Fibroblast of skin of right biceps (primary cell): ENCODE measurements at regions not wholly inside any gene's neighbourhood (a gene's known extent, or its start where the extent isn't known, plus 50 kb on each side); places are given as distances from the start of the nearest gene placed in this dataset.
A peak's percentile ranks its signal among the peaks of the same experiment; 100 is the strongest.
"Not testable (repeated sequence)": the region's sequence is repeated elsewhere in the genome, so short reads cannot be mapped to it uniquely, and the experiment has no call there.

Source experiments
- DNase-seq: peaks from one replicate; pipeline ENCODE4 v3.0.0-alpha.2; 2013

DNA sequence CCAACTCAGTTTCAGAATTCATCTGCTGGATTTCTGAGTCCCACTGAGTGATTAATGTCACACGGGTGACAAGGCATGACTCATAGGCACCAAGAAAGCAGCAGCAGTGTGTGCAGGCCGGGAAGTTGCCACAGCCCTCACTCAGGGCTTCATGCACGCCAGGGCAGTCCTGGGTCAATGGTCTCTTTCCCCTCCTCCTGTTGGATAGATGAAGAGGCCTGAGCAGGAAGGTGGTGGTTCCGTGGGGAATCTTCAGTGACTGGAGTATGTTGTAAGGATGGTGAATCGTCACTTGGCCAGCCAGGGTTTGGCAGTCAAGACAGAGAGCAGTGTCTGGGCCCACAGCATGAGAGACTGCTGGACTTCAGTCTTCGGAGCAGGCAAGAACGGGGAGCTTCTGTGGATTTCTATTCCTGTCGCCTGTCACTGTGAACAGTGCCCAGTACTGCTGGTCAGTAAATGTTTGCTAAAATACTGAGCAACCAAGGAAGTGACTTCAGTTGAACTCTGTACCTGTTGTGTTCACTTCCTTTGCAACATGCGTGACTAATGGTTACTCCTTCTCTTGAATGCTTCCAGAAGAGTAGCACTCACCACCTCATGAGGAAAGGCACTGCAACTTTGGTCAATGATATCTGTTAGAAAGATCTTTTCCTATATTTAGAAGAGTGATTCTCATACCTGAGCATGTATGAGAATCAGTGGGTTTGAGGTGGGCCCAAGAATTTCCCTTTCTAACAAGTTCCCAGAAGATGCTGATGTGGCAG lies 62.0 kb upstream of the CD93 start:
- DNase-seq = peak; percentile 95

DNA sequence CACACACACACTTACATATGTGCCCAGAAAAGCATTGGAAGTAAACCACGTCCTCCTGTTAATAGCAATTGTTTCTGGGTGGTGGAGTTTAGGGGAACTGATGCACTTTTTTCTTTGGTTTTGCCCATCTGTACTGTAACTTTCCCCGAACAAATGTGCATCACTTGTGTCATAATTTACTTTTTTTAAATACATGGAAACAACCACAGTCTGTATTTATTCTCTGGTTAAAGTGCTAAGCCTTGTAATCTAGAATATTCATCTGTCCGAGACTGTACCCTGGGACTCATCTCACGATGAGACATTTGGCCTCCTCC lies 61.5 kb upstream of the CD93 start:
- DNase-seq = no peak

DNA sequence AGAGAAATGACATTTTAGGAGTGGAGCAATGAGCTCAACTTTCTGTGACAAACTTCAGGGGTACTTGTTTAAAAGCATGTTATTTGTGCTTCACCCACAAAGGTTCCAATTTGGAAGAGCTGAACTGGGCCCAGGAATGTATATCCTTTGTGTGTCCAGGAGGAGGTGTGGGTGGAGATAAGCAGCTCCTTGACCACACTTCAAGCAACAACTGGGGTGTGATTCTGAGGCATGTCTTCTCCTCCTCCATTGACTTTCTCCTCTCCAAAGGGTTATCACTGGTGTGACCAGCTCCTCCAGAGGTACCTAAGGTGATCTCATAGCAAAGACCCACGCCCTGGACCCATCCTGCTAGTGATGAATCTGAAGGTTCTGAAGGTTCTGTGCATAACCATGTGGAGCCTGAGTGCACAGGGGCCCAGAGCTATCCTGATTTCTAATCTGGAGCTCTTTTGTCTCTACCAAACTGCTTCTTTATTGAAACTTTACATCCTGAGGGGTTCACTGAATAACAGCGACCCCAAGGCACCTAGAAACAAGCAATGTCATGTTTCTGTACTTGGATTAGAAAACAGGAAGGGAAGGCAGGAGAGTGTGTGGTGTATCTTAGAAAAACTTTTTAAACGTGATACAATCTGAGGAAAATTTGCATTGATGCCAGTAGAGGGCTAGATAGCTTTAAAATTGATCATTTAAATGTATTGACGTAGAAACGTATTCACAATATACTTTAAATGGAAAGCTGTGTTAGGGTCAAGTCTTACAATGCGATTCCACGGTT lies 60.9 kb upstream of the CD93 start:
- no peak for DNase-seq

DNA sequence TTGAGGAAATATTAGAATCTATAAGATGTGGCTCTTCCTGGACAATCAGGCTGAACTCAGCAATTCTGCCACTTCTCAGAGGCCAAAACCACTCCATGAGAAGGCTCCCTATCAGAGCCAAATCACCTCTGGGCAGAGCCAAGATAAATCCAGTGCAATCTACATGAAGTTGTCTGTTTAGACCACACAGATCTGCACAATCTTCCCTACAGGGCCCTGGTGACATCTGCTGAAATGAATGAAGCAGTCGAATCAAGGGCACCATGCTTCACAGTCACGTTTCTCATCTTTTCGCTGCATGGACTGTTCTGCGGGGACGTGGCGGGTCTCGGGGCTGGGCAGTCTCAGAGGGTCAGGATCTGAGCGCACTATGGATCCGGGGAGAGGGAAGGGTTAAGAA lies 60.1 kb upstream of the CD93 start:
- no peak for DNase-seq

DNA sequence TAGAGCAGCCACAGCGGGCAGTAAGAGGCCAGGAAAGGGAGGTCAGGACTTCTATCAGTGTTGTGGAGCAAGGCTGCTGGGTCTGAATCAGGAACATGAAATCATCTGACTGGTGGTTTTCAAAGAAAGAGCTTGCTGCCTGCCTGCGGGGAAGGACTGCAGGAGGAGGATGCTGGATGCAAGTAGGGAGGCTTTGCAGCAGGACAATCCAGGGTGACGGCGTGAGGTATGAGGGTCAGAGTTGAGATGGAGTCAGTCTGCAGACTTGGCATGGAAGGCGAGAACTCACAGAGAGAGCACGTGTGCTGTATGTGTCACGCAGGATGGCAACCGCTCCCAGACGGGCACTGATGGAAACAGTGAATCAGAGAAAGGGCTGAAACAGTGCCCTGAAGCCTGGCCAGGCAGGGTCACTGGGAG lies 59.2 kb upstream of the CD93 start:
- peak; percentile 58 for DNase-seq

DNA sequence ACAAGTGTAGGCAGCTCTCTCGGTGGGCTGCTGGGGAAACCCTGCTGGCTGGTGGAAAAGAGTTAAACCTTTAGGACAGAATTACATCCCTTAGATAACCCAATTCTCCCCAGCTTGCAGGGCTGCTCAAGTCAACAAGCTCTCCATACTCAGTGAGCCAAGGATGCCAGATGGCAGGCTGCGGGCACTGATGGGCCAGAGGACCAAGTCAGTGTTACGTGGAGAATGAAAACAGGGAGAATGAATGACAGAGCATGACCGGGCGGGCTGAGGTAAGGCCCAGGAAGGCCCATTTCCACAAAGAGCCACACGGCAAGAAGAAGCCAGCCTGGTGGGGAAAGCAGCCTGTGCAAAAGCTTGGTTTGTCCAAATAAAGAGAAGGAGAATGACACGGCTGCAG lies 58.7 kb upstream of the CD93 start:
- no peak for DNase-seq

DNA sequence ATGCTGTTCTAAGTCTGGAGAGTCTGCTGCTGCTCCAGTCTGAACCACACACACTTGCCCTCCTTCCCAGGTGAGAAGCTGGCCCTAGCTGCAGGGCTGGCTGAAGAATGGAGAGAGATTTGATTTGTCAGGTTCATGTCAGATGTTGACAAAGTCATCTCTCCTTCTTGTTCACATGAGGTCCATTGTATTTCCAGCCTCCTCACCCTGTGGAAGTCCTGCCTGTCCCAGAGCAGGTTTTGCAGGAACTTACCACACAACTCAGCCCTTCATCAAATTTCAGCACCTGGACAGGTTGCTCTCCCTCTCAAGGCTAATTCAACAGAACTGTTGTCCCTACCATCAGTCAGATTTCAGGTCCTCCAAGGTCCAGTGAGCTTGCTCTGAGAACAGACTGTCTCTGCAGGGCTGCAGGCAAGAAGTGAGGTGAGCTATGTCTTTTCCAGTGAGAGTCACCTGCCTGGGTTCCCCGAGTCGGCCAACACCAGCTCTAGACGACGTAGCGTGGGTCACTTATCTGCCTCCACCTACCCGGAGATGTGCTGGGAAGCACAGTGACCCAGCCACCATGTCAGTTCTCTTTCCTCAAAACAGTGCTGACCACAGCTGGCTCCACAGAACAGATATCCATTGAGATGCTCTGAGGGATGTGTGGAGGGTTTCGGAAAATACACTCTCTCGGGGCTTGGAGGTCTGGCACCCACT lies 58.0 kb upstream of the CD93 start:
- DNase-seq = no peak

DNA sequence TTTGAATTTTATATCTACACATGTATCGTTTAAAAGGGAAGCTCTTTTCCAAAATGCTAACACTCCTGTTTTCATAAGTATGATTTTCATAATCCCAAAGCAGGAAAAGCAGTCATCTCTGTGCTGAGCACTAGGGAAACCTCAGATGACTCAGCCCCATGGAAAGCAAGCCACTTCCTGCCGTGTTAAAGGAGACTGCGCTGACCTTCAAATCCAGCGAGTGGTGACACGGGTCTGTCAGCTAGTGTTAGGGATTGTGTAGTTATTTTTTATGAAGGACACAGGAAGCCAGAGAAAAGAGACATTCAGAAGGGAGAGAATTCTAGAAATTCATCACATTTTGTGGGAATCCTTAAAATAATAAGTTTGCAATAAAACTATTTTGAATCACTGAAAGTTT lies 57.0 kb upstream of the CD93 start:
- peak; percentile 91 for DNase-seq

DNA sequence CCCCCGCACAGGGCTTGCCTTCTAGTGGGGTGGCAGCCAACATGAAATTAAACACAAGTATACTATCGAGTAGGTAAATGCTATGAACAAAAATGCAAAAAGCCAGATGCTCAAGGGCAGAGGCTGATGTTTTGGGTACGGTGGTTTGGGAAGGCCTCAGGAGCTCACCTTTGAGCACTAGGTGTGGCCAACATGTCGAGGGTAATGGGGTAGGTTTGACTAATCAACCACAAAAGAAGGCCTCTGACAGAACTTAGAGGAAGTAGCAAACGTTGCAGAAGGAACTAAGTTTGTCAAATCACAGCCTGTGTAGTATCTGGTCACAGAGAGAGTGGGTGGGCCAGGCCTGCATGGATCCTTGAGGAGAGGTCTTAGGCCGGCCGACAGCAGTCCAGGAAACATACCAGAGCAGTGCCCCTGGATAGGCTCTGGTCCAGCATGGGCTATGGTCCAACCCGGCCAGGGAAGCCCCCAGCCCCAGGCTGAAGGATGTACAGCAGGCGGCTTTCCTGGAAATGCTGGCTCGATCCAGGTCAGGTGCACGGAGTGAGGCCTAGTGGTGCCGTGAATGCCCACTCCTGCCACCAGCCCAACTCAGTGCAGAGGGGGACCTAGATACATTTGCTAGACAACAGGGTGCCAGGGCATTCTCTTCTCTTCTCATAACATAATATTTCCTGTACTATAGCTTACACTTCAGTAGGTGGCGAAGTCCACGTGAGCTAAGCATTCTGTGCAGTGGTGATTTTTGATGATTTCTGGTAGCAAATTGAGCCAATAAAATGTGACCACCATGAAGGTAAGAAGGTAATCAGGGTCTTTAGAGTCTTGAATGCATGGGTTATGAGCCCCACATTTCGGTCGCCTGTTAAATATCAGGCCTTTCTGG lies 56.3 kb upstream of the CD93 start:
- DNase-seq = no peak

DNA sequence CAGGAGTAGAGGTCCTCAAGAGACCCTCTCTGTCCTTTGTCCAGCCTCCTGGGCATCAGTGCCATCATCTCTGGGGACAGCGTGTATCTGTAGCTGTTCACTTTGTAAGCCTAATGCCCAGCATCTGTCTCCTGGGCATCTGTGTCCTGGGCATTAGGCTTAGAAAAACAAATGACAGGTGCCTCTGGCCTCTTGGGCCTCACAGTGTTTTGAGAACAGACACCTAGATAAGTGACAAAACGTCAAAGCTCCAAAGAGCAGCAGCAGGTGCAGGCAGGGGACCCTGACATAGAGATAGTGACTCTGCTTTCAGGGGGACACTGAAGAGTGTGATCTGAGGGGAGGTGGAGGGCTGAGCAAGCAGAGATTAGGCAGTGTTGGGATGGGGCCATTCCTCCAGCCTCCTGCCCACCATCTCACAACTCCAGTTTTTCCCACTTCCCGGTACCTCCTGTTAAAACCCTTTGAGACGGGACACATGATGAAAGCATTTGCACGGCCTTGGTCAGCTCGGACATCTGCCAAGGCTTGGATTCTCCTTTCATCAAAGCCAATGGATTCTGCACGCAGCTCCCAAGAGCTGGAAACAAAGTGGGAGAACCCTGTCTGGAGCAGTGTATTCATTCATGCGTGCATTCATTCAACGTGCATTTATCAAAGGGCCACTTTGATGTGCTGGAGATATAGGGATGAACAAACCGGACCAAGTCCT lies 55.5 kb upstream of the CD93 start:
- no peak for DNase-seq

DNA sequence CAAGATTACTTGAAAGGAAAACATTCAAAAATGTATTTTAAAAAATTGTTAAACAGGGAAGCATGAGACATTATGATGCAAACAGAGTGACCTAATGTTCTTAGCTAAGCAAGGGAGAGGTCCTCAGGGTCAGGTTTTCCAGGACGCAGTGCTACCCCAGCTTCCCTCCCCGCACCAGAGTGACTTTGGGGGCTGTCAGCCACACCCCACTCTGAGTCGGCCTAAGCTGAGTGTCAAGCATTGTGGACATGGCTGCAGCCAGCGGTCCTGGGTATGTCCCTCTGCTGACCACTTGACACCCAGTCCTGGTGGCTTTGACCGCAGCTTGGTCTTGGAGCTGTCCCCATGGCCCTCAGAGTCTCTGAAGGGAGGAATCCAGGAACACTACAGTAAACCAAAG lies 54.9 kb upstream of the CD93 start:
- DNase-seq = no peak

DNA sequence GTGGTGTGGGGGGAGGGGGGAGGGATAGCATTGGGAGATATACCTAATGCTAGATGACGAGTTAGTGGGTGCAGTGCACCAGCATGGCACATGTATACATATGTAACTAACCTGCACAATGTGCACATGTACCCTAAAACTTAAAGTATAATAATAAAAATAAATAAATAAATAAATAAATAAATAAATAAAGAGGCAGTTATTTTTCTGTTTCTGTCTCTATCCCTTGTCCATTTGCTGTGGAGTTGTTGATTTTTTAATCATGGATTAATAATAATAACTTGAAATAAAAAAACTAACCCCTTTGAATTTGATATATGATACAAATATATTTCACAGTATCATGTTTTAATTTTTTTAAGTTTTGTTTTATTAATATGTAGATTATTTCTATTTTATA lies 53.9 kb upstream of the CD93 start:
- DNase-seq = not testable (repeated sequence)

DNA sequence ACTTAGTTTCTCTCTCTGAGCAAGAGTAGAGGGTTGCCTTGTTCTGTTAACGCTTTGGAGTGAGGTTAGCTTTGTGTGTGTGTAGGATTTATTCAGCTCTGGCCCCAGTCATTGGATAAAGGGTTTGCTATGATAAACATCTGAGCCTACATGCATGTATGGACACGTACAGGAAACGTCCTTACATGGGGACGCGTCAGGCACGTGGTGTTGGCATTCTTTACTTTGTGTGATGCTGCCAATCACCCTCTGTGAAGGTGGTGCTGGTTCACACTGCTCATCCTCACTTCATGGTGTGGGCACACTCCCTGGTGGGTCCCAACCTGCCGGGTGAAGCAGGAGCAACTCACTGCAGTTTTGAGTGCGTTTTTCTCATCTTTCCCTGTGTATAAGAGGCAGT lies 53.4 kb upstream of the CD93 start:
- no peak for DNase-seq

DNA sequence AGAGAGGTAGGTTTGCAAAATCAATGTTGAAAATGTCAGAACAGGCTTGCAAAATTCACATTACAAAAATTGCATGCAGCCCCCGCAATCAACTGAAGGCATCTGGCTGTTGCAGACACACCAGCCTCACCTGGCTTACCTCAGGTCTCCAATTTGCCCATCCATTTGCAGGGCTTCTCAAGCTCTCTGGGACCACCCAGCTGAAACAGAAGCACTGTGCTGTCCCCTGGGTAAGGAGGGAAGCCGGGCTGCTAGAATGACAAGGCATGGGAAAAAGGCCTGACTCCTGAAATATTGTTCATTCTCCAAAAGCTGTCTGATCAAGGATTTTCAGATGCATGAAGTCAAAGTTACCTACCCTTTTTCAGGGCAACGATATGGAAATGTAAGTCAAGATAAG lies 52.6 kb upstream of the CD93 start:
- DNase-seq = no peak

DNA sequence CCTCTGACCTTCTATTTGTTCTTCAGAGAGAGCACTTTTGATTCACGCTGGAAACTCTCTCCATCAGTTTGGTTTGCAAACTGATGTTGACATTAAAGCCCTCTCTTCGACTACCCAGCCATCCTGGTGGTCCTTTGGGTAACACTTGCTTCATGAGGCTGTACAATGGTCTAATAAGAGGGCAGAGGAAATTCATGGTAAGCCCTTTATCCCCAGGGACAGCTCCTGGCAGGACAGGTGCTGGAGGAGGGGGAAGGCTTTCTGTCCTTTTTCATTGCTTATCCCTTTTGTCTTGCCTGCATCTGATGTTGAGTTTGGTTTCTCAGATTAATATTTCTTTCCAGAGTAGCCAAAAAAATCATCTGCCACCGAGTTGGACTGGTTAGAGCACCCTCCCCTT lies 52.1 kb upstream of the CD93 start:
- DNase-seq = no peak

DNA sequence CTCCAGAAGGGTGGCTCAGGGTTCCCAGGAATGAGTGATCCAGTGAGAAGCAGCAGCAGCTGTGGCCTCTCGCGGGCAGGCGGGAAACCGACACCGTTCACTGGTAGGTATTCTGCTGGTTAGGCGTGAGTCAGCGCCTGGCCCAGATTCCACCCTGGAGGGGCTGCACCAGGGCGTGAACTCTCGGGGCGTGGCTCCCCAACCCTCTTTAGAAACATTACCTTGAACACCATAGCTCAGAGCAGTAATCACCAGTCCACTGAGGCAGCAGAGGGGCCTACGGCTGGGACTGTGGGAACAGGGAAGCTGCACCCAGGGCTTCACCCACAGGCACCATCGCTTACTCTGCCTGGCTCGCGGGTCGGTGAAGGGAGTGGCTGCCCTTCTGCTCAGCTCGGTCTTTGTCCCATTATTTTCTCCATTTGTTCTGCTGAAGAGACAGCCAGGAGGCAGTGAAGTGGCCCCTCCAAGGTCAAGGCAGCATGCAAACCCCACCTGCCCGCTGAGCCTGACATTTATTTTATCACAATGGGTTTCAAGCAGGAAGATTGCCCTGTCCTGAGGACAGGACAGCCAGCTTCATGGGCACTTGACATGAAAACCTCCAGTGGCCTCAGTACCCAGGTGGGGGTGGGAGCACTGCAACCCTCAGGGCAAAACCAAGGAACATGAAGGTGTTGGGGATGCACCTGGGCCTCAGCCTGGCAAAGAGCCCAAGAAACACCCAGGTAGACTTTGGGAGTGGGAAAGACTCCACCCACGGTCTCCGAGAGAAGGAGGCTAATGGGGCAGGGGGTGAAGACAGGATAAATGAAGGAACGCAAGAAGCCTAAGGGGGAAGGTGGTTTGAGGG lies 51.0 kb upstream of the CD93 start:
- DNase-seq = no peak

DNA sequence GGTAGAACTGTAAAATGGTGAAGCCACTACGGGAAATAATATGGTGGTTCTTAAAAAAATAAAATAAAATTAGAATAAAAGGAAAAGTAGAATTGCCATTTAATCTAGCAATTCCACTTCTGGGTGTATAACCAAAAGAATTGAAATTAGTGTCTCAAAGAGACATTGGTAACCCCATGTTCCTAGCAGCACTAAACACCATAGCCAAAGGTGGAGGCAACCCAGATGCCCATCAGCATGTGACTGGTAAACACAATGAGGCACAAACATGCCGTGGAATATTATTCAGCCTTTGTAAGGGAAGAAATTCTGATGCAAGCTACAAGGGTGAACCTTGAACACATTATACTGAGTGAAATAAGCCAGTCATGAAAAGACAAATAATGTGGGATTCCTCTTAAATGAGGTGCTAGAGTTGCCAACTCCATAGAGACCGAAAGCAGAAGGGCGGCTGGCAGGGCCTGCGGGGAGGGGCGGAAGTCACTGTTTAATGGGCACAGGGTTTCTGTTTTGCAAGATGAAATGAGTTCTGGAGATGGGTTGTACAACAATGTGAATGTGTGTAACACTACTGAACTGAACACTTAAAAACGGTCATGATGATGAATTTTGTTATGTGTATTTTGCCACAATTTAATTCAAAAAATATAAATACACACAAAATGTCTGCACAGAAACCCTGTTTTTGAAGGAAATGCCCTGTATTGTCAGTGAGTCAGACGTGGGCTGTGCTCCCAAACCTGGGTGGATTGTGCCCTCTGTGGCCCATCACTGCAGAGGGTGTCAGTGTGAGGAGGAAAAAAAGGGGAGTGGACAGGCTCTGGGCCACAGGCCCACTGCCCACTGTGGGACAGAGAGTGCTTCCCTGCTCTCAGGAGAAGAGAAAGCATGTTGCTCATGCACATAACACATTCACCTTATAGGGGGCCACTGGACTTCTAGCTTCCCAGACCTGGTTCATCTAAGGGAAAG lies 49.6 kb upstream of the CD93 start:
- no peak for DNase-seq
